Lower lobe of right lung (tissue), 2 donors: ENCODE measurements at regions not wholly inside any gene's neighbourhood (a gene's known extent, or its start where the extent isn't known, plus 50 kb on each side); places are given as distances from the start of the nearest gene placed in this dataset.

Experiments used
- ATAC-seq, 2 donors: fragments of 200-7000 bp; cut with Tn5 transposase; one replicate each; pipeline ENCODE4 v1.9.1; 2020 to 2022; ENCODE audit warnings: mild to moderate bottlenecking in 2 of 2, moderate library complexity in 2 of 2
- DNase-seq: peaks from one replicate; pipeline ENCODE4 v3.0.0-alpha.2; 2020
- H3K27ac ChIP-seq: fragments of 200-600 bp; one replicate; pipeline ENCODE4 v1.8.0; 2022
- H3K27me3 ChIP-seq: fragments of 200-600 bp; one replicate; pipeline ENCODE4 v1.8.0; 2022; ENCODE audit warnings: low read depth
- H3K36me3 ChIP-seq: fragments of 200-600 bp; one replicate; pipeline ENCODE4 v1.8.0; 2022; ENCODE audit warnings: mild to moderate bottlenecking
- H3K4me1 ChIP-seq: fragments of 200-600 bp; one replicate; pipeline ENCODE4 v1.8.0; 2022
- H3K4me3 ChIP-seq: fragments of 200-600 bp; one replicate; pipeline ENCODE4 v1.8.0; 2022; ENCODE audit warnings: mild to moderate bottlenecking
- H3K9me3 ChIP-seq: fragments of 200-600 bp; one replicate; pipeline ENCODE4 v1.8.0; 2022
- CTCF ChIP-seq: fragments of 200-600 bp; IDR thresholded peaks from one replicate; pipeline ENCODE4 v1.8.0; 2022; ENCODE audit warnings: antibody characterized with exemption, mild to moderate bottlenecking
- intact Hi-C: fragments of 100-400 bp; cut with DNase I; formaldehyde crosslinking; loops from one replicate; pipeline ENCODE4 v1.11.0; 2022
- donor health status: DM: no; HTN: yes; CAD: no; lungs with severe emphysema.

GRCh38 chr22:35475545-35475944 is 65.1 kb upstream of the RASD2 start:
- no peak for DNase-seq
- peaks cover 23% of the 10 kb centered on the region for H3K4me1 ChIP-seq
- no peaks in the 10 kb centered on the region for H3K36me3 ChIP-seq

GRCh38 chr22:35476341-35476740 is 64.3 kb upstream of the RASD2 start:
- intact Hi-C loops, result no loop called here
- ATAC-seq, result no peak
- H3K4me1 ChIP-seq, result peaks cover 31% of the 10 kb centered on the region

More at GRCh38 chr22:35475545-35475944, 65.1 kb upstream of the RASD2 start:
- intact Hi-C loops, result no loop called here
- Histone ChIP-seq H3K4me3 (no peak overlapping the region), H3K27ac (no peak overlapping the region), H3K27me3 (peaks cover 8% of the 10 kb centered on the region), H3K9me3 (no peaks in the 10 kb centered on the region)
- TF ChIP-seq CTCF, result no peak
- ATAC-seq, result no peak

GRCh38 chr22:35477911-35478582 is 62.6 kb upstream of the RASD2 start:
- H3K36me3 ChIP-seq, result no peaks in the 10 kb centered on the region
- DNase-seq, result no peak
- H3K9me3 ChIP-seq, result no peaks in the 10 kb centered on the region
- intact Hi-C loops, result no loop called here
- peak; percentile 44 to 61 for ATAC-seq
- H3K4me3 ChIP-seq, result no peak overlapping the region
- H3K27ac ChIP-seq, result peak overlapping the region; percentile 41
- TF ChIP-seq CTCF, result no peak
- peaks cover 8% of the 10 kb centered on the region for H3K27me3 ChIP-seq
- peaks cover 33% of the 10 kb centered on the region for H3K4me1 ChIP-seq

More at GRCh38 chr22:35476341-35476740, 64.3 kb upstream of the RASD2 start:
- Histone ChIP-seq H3K4me3 (no peak overlapping the region), H3K36me3 (no peaks in the 10 kb centered on the region), H3K27ac (no peak overlapping the region), H3K27me3 (peaks cover 8% of the 10 kb centered on the region), H3K9me3 (no peaks in the 10 kb centered on the region)
- no peak for TF ChIP-seq CTCF
- no peak for DNase-seq

GRCh38 chr22:35478633-35479107 is 62.0 kb upstream of the RASD2 start:
- peaks cover 33% of the 10 kb centered on the region for H3K4me1 ChIP-seq
- H3K27ac ChIP-seq, result peak overlapping the region; percentile 41
- H3K4me3 ChIP-seq, result no peak overlapping the region
- no peaks in the 10 kb centered on the region for H3K9me3 ChIP-seq
- H3K27me3 ChIP-seq, result peaks cover 8% of the 10 kb centered on the region
- DNase-seq, result no peak
- intact Hi-C loops, result no loop called here
- ATAC-seq, result no peak
- no peaks in the 10 kb centered on the region for H3K36me3 ChIP-seq
- no peak for TF ChIP-seq CTCF

- DNase-seq (no peak), ATAC-seq (no peak)
- no peak for TF ChIP-seq CTCF
- no peak overlapping the region for H3K4me3 ChIP-seq
- H3K9me3 ChIP-seq, result no peaks in the 10 kb centered on the region
- intact Hi-C loops, result no loop called here
- peaks cover 8% of the 10 kb centered on the region for H3K27me3 ChIP-seq
- H3K27ac ChIP-seq, result no peak overlapping the region
- no peaks in the 10 kb centered on the region for H3K36me3 ChIP-seq
- peaks cover 33% of the 10 kb centered on the region for H3K4me1 ChIP-seq
Measured at GRCh38 chr22:35479359-35479758, 61.3 kb upstream of the RASD2 start.
